ENCODE measurements at regions not wholly inside any gene's neighbourhood (a gene's known extent, or its start where the extent isn't known, plus 50 kb on each side); places are given as distances from the start of the nearest gene placed in this dataset.
A peak's percentile ranks its signal among the peaks of the same experiment; 100 is the strongest.

GRCh38 chr3:84074767-84075166 lies 884.0 kb upstream of the CADM2 start (continued):
- no peak for TF ChIP-seq CEBPZ (IDR thresholded peaks at IDR 0.05; ENCODE audit: low read depth, low read length)
- TF ChIP-seq ZBED1 (IDR thresholded peaks at IDR 0.05; ENCODE audit: borderline replicate concordance), result no peak
- TF ChIP-seq PAX5 (IDR thresholded peaks at IDR 0.05; ENCODE audit: borderline replicate concordance, low read depth, low read length), result no peak
- no peak for TF ChIP-seq TCF12 (IDR thresholded peaks at IDR 0.05; ENCODE audit: low read depth, low read length)
- no peak for TF ChIP-seq ZNF24 (IDR thresholded peaks at IDR 0.05)
- TF ChIP-seq ZNF274 (IDR thresholded peaks at IDR 0.05; ENCODE audit: insufficient read depth, insufficient read length), result no peak
- TF ChIP-seq, protein P1, sequence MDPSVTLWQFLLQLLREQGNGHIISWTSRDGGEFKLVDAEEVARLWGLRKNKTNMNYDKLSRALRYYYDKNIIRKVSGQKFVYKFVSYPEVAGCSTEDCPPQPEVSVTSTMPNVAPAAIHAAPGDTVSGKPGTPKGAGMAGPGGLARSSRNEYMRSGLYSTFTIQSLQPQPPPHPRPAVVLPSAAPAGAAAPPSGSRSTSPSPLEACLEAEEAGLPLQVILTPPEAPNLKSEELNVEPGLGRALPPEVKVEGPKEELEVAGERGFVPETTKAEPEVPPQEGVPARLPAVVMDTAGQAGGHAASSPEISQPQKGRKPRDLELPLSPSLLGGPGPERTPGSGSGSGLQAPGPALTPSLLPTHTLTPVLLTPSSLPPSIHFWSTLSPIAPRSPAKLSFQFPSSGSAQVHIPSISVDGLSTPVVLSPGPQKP (IDR thresholded peaks at IDR 0.05; ENCODE audit: low read depth, low read length), result no peak
- no peak for TF ChIP-seq GABPA (IDR thresholded peaks at IDR 0.05; ENCODE audit: low read depth)
- no peak for TF ChIP-seq NFYA (IDR thresholded peaks at IDR 0.05; ENCODE audit: borderline replicate concordance, low read depth, low read length)
- TF ChIP-seq, protein P2, sequence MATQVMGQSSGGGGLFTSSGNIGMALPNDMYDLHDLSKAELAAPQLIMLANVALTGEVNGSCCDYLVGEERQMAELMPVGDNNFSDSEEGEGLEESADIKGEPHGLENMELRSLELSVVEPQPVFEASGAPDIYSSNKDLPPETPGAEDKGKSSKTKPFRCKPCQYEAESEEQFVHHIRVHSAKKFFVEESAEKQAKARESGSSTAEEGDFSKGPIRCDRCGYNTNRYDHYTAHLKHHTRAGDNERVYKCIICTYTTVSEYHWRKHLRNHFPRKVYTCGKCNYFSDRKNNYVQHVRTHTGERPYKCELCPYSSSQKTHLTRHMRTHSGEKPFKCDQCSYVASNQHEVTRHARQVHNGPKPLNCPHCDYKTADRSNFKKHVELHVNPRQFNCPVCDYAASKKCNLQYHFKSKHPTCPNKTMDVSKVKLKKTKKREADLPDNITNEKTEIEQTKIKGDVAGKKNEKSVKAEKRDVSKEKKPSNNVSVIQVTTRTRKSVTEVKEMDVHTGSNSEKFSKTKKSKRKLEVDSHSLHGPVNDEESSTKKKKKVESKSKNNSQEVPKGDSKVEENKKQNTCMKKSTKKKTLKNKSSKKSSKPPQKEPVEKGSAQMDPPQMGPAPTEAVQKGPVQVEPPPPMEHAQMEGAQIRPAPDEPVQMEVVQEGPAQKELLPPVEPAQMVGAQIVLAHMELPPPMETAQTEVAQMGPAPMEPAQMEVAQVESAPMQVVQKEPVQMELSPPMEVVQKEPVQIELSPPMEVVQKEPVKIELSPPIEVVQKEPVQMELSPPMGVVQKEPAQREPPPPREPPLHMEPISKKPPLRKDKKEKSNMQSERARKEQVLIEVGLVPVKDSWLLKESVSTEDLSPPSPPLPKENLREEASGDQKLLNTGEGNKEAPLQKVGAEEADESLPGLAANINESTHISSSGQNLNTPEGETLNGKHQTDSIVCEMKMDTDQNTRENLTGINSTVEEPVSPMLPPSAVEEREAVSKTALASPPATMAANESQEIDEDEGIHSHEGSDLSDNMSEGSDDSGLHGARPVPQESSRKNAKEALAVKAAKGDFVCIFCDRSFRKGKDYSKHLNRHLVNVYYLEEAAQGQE (IDR thresholded peaks at IDR 0.05; ENCODE audit: low read depth, low read length), result no peak
- TF ChIP-seq, protein P3, sequence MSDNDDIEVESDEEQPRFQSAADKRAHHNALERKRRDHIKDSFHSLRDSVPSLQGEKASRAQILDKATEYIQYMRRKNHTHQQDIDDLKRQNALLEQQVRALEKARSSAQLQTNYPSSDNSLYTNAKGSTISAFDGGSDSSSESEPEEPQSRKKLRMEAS (IDR thresholded peaks at IDR 0.05; ENCODE audit: low read depth, low read length), result no peak
- no peak for TF ChIP-seq YY1 (IDR thresholded peaks at IDR 0.05; ENCODE audit: low read depth, low read length)
- no peak for TF ChIP-seq SMC3 (IDR thresholded peaks at IDR 0.05; ENCODE audit: borderline replicate concordance, low read length)
- peak; percentile 89 for TF ChIP-seq MTA2 (IDR thresholded peaks at IDR 0.05; ENCODE audit: low read depth)
- no peak for TF ChIP-seq KAT2A (conservative IDR thresholded peaks at IDR 0.05; ENCODE audit: control insufficient read depth, low read depth, low read length)
- TF ChIP-seq NRF1 (conservative IDR thresholded peaks at IDR 0.05; ENCODE audit: low read depth, low read length), result no peak
- TF ChIP-seq ZNF384 (IDR thresholded peaks at IDR 0.05; ENCODE audit: borderline replicate concordance, low read depth, low read length), result no peak
- no peak for TF ChIP-seq SP1 (IDR thresholded peaks at IDR 0.05; ENCODE audit: low read depth, low read length)
- no peak for TF ChIP-seq EGR1 (IDR thresholded peaks at IDR 0.05; ENCODE audit: borderline replicate concordance in 1 of 2, low read depth in 2 of 2, low read length in 2 of 2)
- TF ChIP-seq STAT1 (conservative IDR thresholded peaks at IDR 0.05), result no peak
- no peak for TF ChIP-seq RUNX3 (IDR thresholded peaks at IDR 0.05; ENCODE audit: low read length)
- TF ChIP-seq ATF7 (IDR thresholded peaks at IDR 0.05; ENCODE audit: low read depth), result 0 out of 2 replicates have a peak, but pooled peaks have one; percentile 21
- TF ChIP-seq MEF2B (IDR thresholded peaks at IDR 0.05; ENCODE audit: partially characterized antibody, poor library complexity, severe bottlenecking), result no peak
- no peak for TF ChIP-seq ESRRA (IDR thresholded peaks at IDR 0.05; ENCODE audit: low read length)

Data from GM12878 (cell line).